ENCODE measurements at regions not wholly inside any gene's neighbourhood (a gene's known extent, or its start where the extent isn't known, plus 50 kb on each side); places are given as distances from the start of the nearest gene placed in this dataset.
A peak's percentile ranks its signal among the peaks of the same experiment; 100 is the strongest.

- Histone ChIP-seq H3K4me1 (peaks cover 0 to 22% (median 8%) of the 10 kb centered on the region in 6 donors), H3K9me3 (no peaks in the 10 kb centered on the region), H3K27me3 (replicated peaks in 1 of 7) (no peaks in the 10 kb centered on the region), H3K27ac (peak overlapping the region in 1 of 8 donors; percentile 7), H3K36me3 (no peaks in the 10 kb centered on the region), H3K4me3 (no peak overlapping the region)
- TF ChIP-seq CTCF (IDR thresholded peaks at IDR 0.05 in 8 of 11, conservative IDR thresholded peaks at IDR 0.05 in 3 of 11) (peak in 2 of 11 experiments; percentile 7 to 17), POLR2A (IDR thresholded peaks at IDR 0.05) (no peak)
- intact Hi-C loops (cut with DNase I; ENCODE audit: low total_unique reads) = no loop called here
- WGBS, 5 donors = 31 to 50% (median 34%) methylated on average over 1 of the region's 1 CpG
- DNase-seq = no peak
Observed at GRCh38 chr12:92041742-92042141, 103.9 kb downstream of the BTG1 start.

- H3K27ac ChIP-seq = no peak overlapping the region
- intact Hi-C loops (cut with DNase I; ENCODE audit: low total_unique reads) = loop anchor here (10.0 kb wide), 1 partner anchor 96 kb away; no protein-coding TSS in a partner anchor
- no peaks in the 10 kb centered on the region for H3K36me3 ChIP-seq
- H3K4me1 ChIP-seq = peaks cover 11 to 49% (median 31%) of the 10 kb centered on the region in 6 donors
- no peaks in the 10 kb centered on the region for H3K9me3 ChIP-seq
- 73 to 93% (median 84%) methylated on average over 3 of the region's 3 CpGs for WGBS, 5 donors
- DNase-seq = no peak
- no peak for TF ChIP-seq CTCF (IDR thresholded peaks at IDR 0.05 in 8 of 11, conservative IDR thresholded peaks at IDR 0.05 in 3 of 11)
- no peak for TF ChIP-seq POLR2AphosphoS5 (IDR thresholded peaks at IDR 0.05)
- TF ChIP-seq POLR2A (IDR thresholded peaks at IDR 0.05) = no peak
- no peak overlapping the region for H3K4me3 ChIP-seq
- H3K27me3 ChIP-seq (replicated peaks in 1 of 7) = no peaks in the 10 kb centered on the region
Observed at GRCh38 chr12:92039046-92039445, 106.6 kb downstream of the BTG1 start.

GRCh38 chr12:92038476-92038875 is 107.2 kb downstream of the BTG1 start:
- DNase-seq = no peak
- Histone ChIP-seq H3K27me3 (replicated peaks in 1 of 7) (no peaks in the 10 kb centered on the region), H3K4me1 (peaks cover 11 to 55% (median 36%) of the 10 kb centered on the region in 6 donors), H3K36me3 (no peaks in the 10 kb centered on the region), H3K27ac (peak overlapping the region in 1 of 8 donors; percentile 2), H3K4me3 (no peak overlapping the region), H3K9me3 (no peaks in the 10 kb centered on the region)
- intact Hi-C loops (cut with DNase I; ENCODE audit: low total_unique reads) = loop anchor here (10.0 kb wide), 1 partner anchor 96 kb away; no protein-coding TSS in a partner anchor
- TF ChIP-seq POLR2AphosphoS5 (IDR thresholded peaks at IDR 0.05) (no peak), POLR2A (IDR thresholded peaks at IDR 0.05) (no peak), CTCF (IDR thresholded peaks at IDR 0.05 in 8 of 11, conservative IDR thresholded peaks at IDR 0.05 in 3 of 11) (no peak)
- 88 to 95% (median 91%) methylated on average over 4 of the region's 4 CpGs for WGBS, 5 donors

- Histone ChIP-seq H3K4me3 (no peak overlapping the region), H3K27me3 (replicated peaks in 1 of 7) (no peaks in the 10 kb centered on the region), H3K36me3 (no peaks in the 10 kb centered on the region), H3K4me1 (peaks cover 18 to 71% (median 44%) of the 10 kb centered on the region in 6 donors), H3K9me3 (no peaks in the 10 kb centered on the region), H3K27ac (peak overlapping the region in 4 of 8 donors; percentile 85 to 92 (median 86))
- no peak for DNase-seq
- intact Hi-C loops (cut with DNase I; ENCODE audit: low total_unique reads) = loop anchor here (10.0 kb wide), 1 partner anchor 98 kb away; no protein-coding TSS in a partner anchor
- 94 to 98% (median 96%) methylated on average over 6 of the region's 6 CpGs for WGBS, 5 donors
- TF ChIP-seq POLR2AphosphoS5 (IDR thresholded peaks at IDR 0.05) (no peak), CTCF (IDR thresholded peaks at IDR 0.05 in 8 of 11, conservative IDR thresholded peaks at IDR 0.05 in 3 of 11) (no peak), POLR2A (IDR thresholded peaks at IDR 0.05) (no peak)
Observed at GRCh38 chr12:92036771-92037453, 108.7 kb downstream of the BTG1 start.
